ENCODE measurements at regions not wholly inside any gene's neighbourhood (a gene's known extent, or its start where the extent isn't known, plus 50 kb on each side); places are given as distances from the start of the nearest gene placed in this dataset.

- TF ChIP-seq CTCF (IDR thresholded peaks at IDR 0.05): no peak
- TF ChIP-seq POLR2AphosphoS5 (IDR thresholded peaks at IDR 0.05; ENCODE audit: low read depth, low read length): no peak
These were observed 188.2 kb upstream of the ADAMTS5 start for GRCh38 chr21:27155130-27155500.
